ENCODE measurements at regions not wholly inside any gene's neighbourhood (a gene's known extent, or its start where the extent isn't known, plus 50 kb on each side); places are given as distances from the start of the nearest gene placed in this dataset.
"Not testable (repeated sequence)": the region's sequence is repeated elsewhere in the genome, so short reads cannot be mapped to it uniquely, and the experiment has no call there.

GRCh38 chr16:16960785-16961184 lies 510.0 kb downstream of the XYLT1 start:
- DNase-seq: no peak

DNA sequence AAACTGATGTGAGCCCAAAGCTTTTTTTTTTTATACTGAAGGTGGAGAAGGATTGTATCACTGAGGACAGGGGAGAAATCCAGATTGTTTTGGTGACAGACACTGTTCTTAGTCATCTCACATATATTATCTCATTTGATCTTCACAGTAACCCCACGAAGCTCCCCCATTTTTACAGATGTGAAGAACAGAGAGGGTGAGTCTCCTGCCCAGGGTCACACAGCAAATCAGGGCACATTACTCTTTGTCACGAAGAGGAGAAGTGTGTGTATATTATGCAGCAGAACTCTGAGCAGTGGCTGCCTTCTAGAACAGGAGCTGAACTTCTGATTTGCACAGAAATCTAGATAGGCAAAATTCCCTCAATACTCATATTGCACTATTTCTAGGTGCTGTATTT lies 504.3 kb downstream of the XYLT1 start:
- no peak for DNase-seq

DNA sequence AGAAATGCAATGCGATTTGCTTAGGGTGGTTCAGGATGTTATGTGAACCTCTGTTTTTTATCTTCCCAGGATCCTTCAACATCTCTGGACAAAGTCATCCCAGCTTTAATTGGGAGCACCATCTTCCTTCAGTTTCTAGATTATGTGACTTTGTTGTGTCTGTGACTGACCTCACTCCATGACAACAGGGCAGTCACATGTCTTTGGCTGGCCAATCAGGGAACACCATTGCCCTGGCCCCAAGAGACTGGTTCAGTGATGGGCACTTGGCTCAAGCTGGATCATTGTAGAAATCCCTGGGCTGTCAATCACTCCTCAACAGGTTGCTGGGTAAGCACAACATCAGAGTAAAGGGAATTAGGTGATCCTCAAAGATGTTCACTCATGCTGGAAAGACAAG lies 499.7 kb downstream of the XYLT1 start:
- DNase-seq: no peak

- no peak for DNase-seq
Observed at GRCh38 chr16:16972831-16973230, 497.9 kb downstream of the XYLT1 start.

- DNase-seq: no peak
Observed at GRCh38 chr16:16973707-16974591, 496.8 kb downstream of the XYLT1 start.

DNA sequence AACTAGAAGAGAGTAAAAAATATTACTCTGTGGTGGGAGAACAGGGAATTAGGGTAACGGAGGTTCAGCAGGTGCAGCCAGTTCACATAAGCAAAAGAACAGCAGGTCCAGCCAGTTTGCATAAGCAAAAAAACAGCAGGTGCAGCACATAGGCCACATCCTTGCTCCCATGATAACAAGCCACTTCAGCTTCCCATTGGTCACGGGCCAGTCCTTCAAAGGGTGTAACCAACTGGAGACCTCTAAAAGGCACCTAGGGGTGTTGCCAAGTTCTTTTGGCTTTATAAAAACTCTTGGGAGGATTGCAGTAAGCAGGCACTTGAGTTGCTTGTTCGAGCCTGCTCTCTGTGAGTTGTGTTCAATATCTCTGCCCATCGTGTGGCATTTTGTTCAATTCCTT lies 488.1 kb downstream of the XYLT1 start:
- no peak for DNase-seq

DNA sequence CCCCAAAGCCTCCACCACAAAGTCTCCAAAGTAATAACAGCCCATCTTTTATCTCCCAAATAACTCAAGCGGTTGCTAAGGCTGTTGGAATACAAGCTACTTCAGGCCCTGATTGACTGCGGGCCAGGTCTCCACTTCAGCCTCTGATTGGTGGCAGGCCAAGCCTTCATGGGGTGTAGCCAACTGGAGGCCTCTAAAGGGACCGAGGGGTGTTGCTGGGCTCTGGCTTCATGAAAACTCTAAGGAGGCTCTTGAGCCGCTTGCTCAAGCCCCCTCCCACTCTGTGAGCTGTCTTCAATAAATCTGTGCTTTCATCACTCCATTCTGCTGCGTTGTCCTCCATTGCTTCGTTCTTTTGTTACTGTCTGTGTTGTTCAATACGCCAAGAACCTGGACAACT lies 487.2 kb downstream of the XYLT1 start:
- no peak for DNase-seq

GRCh38 chr16:16984091-16984490 lies 486.7 kb downstream of the XYLT1 start:
- DNase-seq: not testable (repeated sequence)

- no peak for DNase-seq
Observed at GRCh38 chr16:16985707-16986106, 485.1 kb downstream of the XYLT1 start.

DNA sequence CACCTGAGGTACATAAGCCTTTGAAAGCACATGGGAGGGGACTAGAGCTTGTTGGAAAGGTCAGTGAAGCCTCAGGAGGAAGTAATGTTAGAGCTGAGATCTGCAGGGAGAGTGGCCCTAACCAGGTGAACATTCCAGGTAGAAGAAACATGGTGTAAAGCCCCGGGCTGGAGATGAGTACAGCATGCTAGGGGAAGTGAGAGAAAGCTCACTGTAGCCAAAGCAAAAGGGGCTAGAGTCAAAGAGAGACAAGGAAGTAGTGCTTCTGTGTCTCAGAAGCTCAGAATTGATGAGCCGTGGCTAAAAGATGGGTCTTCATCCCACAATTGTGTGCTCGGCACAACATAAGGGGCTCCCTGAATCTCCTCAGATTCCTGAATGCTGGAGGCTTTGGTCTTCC lies 481.8 kb downstream of the XYLT1 start:
- DNase-seq: no peak

GRCh38 chr16:16989368-16989767 lies 481.4 kb downstream of the XYLT1 start:
- no peak for DNase-seq

- DNase-seq: no peak
Observed at GRCh38 chr16:16991711-16992110, 479.0 kb downstream of the XYLT1 start.

GRCh38 chr16:16992975-16993765 lies 477.6 kb downstream of the XYLT1 start:
- DNase-seq: peak; percentile 14

DNA sequence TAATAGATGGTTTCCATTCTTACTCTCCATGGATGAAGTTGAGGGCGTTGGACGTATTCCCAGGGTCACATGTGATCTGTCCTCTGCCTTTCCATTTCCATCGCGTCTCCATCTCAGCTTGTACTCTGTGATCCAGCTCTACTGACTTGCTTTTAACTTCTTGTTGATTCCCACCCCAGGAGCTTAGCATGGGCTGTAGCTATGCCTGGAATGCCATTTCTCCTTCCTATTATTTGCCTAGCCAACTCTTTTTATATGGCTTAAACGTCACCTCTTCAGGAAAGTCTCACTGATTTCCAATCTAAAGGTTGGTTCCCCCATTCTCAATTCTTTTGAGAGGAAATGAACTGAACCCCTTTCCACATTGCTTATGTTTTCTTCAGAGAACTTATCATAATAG lies 475.9 kb downstream of the XYLT1 start:
- no peak for DNase-seq

GRCh38 chr16:16996827-16997226 lies 473.9 kb downstream of the XYLT1 start:
- DNase-seq: no peak

GRCh38 chr16:16997349-16997748 lies 473.4 kb downstream of the XYLT1 start:
- DNase-seq: no peak

DNA sequence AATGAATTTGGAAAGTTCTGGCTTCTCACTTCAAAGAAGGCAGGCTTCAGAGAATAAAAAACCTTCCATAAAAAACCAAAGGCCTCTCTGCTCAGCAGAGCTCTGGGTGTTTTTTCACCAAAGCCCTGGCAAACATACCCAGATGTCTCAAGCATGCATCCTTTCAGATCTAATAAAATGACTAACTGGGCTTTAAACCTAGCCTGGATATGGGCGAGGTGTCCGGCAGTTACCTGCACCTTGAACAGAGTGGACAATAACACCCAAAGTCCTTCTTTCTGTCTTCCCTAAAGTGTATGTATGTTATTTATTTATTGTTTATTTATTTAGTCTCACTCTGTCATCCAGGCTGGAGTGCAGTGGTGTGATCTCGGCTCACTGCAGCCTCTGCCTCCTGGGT lies 469.3 kb downstream of the XYLT1 start:
- DNase-seq: no peak

- no peak for DNase-seq
Observed at GRCh38 chr16:17002565-17002964, 468.2 kb downstream of the XYLT1 start.

- not testable (repeated sequence) for DNase-seq
Observed at GRCh38 chr16:17005963-17006362, 464.8 kb downstream of the XYLT1 start.

- DNase-seq: no peak
Observed at GRCh38 chr16:17011712-17012111, 459.0 kb downstream of the XYLT1 start.

GRCh38 chr16:17013038-17013437 lies 457.7 kb downstream of the XYLT1 start:
- DNase-seq: no peak

GRCh38 chr16:17014484-17015121 lies 456.2 kb downstream of the XYLT1 start:
- DNase-seq: no peak

DNA sequence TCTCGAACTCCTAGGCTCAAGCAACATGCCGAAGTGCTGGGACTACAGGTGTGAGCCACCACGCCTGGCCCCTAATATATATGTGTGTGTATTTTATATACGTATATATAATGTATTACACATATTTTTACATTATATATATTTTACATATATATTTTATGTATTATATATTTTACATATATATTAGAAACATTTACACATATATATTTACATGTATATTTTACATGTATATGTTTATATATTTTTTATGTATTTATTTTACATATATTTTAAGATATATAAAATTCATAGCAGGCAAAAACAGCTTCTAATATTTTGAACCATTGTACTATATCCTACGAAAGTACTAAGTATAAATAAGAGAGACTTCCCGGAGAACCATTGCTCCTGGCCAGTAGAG lies 455.1 kb downstream of the XYLT1 start:
- DNase-seq: no peak

- no peak for DNase-seq
Observed at GRCh38 chr16:17017442-17017841, 453.3 kb downstream of the XYLT1 start.
